ENCODE measurements at regions not wholly inside any gene's neighbourhood (a gene's known extent, or its start where the extent isn't known, plus 50 kb on each side); places are given as distances from the start of the nearest gene placed in this dataset.

DNA sequence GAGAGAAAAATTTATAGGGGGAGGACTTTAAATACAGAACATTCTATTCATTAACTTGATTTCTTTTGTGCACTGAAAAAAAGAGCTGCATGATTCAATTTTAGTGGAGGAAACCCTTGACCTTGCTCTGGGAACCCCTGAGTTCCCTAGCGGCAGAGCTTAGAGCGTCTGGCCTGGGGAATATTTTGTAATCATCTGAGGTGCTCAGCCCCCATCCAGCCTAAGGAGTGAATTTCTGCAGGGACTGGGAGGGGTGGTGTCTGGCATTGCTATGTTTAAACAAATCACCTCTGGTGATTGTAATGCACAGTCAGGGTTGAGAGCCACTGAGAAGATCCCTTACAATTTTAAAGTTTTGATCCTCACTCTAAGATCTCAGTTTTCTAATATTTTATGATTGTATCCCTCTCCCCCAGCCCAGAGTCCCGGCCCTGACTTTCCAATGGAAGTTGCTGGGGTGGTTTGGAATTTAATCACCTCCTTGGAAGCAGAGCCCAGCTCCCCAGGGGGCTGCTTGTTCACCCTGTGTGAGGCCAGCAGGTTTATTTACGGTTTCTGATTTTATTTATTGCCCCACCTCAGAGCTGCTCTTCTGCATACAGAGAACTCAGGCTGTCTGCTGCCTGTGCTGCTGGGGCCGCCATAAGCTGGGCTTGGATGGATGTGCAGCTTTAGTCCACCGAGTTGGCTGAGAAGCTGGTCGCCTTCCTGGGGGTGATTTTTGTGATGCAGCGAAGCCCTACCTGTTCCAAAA is 263.1 kb downstream of the LRFN2 start:
- Mint-ChIP-seq H3K27ac (no peak overlapping the region), H3K27me3 (peaks cover 36 to 83% (median 75%) of the 10 kb centered on the region in 3 donors), H3K36me3 (peaks cover 0 to 6% of the 10 kb centered on the region in 2 donors), H3K9me3 (peaks cover 0 to 12% (median 8%) of the 10 kb centered on the region in 7 donors), H3K4me3 (no peak overlapping the region), H3K4me1 (peaks cover 0 to 3% (median 0%) of the 10 kb centered on the region in 3 donors)
- DNase-seq: no peak
- no peak for ATAC-seq (ENCODE audit: low read depth in 2 of 2)

DNA sequence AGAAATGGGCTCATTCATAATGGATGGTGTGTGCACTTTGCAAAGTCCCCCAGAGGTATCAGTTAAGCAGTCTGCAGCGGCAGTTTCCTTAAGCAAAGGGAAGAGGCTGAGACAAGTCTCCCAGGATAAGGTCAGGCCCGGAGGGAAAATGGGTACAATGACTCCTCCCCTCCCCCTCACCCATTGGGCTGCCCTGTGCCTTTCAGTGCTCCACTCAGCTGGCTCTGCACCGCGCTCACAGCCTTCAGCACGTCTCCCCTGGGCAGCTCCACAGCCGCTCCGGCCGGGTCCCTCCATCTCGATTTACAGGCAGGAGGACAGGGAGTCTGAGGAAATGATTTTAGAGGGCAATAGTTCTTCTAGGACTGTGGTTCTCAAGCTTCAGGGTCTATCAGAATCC is 264.8 kb downstream of the LRFN2 start:
- Mint-ChIP-seq H3K36me3 (peaks cover 0 to 11% of the 10 kb centered on the region in 2 donors), H3K27me3 (peaks cover 30 to 79% (median 74%) of the 10 kb centered on the region in 3 donors), H3K4me3 (no peak overlapping the region), H3K4me1 (peaks cover 0 to 3% (median 0%) of the 10 kb centered on the region in 3 donors), H3K9me3 (peaks cover 0 to 19% (median 11%) of the 10 kb centered on the region in 7 donors), H3K27ac (no peak overlapping the region)
- no peak for DNase-seq
- ATAC-seq (ENCODE audit: low read depth in 2 of 2): no peak

DNA sequence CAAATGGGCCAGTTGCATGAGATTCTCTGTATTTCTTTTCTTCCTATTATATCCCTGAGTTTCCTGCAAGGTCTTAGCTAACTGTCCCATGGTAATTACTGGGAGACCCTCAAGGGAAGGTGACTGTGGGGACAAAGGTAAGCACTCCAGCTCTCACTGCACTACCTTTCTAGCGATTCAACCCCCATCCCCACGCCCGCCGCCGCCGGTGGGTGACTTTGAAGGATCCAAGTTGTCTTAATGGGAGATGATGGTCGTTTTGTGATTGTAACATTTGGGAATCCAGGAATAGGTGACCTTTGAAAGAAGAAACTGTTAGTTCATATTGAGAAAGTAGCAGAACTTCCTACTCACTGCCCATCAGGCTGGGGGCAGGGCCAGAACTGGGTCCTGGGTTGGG is 265.5 kb downstream of the LRFN2 start:
- H3K36me3 Mint-ChIP-seq: peaks cover 0 to 11% of the 10 kb centered on the region in 2 donors
- H3K4me1 Mint-ChIP-seq: peaks cover 0 to 3% (median 0%) of the 10 kb centered on the region in 3 donors
- DNase-seq (no peak), ATAC-seq (ENCODE audit: low read depth in 2 of 2) (no peak)
- peaks cover 0 to 19% (median 11%) of the 10 kb centered on the region in 7 donors for H3K9me3 Mint-ChIP-seq
- H3K27me3 Mint-ChIP-seq: peaks cover 32 to 80% (median 67%) of the 10 kb centered on the region in 3 donors
- no peak overlapping the region for H3K4me3 Mint-ChIP-seq
- H3K27ac Mint-ChIP-seq: no peak overlapping the region

DNA sequence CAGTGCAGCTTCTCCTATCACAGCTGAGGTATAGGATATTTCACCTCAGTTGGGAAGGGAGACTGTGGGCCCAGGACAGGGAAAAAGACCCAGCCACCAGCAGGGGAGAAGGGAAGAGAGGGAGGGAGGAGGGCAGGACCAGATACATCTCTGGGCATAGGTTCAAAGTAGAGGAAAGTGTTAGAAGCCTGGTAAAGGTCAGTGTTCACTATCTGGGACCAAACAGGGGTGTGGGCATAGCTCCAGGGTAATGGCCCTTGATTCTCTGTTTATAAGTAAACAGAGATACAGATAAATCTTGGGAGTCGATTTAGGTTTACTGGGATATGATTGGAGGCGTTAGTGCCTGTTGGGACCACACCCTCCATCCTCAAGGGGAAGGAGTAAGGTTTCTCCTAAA is 266.2 kb downstream of the LRFN2 start:
- ATAC-seq (ENCODE audit: low read depth in 2 of 2): no peak
- Mint-ChIP-seq H3K4me1 (peaks cover 0 to 3% (median 0%) of the 10 kb centered on the region in 3 donors), H3K4me3 (no peak overlapping the region), H3K27ac (no peak overlapping the region), H3K27me3 (peaks cover 38 to 80% (median 67%) of the 10 kb centered on the region in 3 donors), H3K9me3 (peaks cover 0 to 19% (median 11%) of the 10 kb centered on the region in 7 donors), H3K36me3 (peaks cover 0 to 11% of the 10 kb centered on the region in 2 donors)
- DNase-seq: no peak

DNA sequence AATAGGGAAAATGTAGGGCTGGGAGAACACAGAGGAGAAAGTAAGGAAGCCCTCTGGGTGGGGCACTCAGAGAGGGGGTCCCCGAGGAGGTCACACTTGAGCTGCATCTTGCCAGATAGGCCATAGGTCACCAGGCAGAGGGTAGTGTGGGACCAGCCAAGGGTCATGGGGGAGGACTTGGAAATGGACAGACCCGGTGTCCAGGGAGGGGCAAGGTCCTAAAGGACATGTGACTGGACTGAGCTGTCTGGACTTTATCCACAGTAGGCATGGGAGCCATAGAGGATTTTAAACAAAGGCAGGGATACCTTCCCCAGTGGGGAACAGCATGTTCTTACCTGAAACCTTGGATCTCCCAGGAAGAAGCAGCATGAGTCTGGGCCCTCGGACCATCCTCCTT is 266.7 kb downstream of the LRFN2 start:
- Mint-ChIP-seq H3K27ac (peak overlapping the region in 1 of 6 donors; percentile 21), H3K27me3 (peaks cover 43 to 79% (median 67%) of the 10 kb centered on the region in 3 donors), H3K4me3 (no peak overlapping the region), H3K36me3 (peaks cover 0 to 11% of the 10 kb centered on the region in 2 donors), H3K9me3 (peaks cover 0 to 19% (median 11%) of the 10 kb centered on the region in 7 donors), H3K4me1 (no peaks in the 10 kb centered on the region)
- no peak for ATAC-seq (ENCODE audit: low read depth in 2 of 2)
- no peak for DNase-seq

DNA sequence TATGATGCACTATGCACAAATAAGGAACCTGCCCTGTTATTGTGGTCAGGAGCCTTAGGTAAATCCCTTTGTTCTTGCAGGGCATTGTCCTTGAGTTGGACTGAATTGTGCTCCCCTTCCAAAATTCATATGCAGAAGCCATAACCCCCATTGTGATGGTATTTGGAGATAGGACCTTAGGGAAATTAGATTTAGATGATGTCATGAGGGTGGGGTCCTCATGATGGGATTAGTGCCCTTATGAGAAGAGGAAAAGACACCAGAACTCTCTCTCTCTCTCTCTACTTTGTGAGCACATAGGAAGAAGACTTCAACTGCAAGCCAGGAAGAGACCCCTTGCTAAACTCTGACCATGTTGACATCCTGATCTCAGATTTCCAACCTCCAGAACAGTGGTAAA is 268.0 kb downstream of the LRFN2 start:
- Mint-ChIP-seq H3K27me3 (peaks cover 53 to 82% (median 63%) of the 10 kb centered on the region in 3 donors), H3K4me3 (no peak overlapping the region), H3K9me3 (peaks cover 0 to 19% (median 11%) of the 10 kb centered on the region in 7 donors), H3K27ac (no peak overlapping the region), H3K4me1 (no peaks in the 10 kb centered on the region), H3K36me3 (peaks cover 0 to 11% of the 10 kb centered on the region in 2 donors)
- DNase-seq: no peak
- ATAC-seq (ENCODE audit: low read depth in 2 of 2): no peak

DNA sequence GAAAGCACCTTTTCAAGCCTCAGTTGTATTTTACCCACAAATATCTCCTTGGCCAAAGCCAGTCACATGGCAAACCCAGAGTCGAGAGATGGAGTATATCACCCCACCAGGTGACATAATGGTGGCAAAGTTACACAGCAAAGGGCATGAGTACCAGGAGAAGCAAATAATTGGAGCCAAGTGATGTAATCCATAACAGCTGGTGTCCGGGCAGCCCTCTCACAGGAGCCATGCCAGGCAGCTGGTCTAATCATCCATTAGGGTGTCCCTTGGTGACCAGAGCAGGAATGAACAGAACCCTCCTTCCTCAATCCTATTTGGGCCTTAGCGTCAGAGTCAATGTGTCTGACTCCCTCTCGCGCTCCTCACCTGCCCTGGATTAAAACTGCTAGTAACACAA is 272.1 kb downstream of the LRFN2 start:
- Mint-ChIP-seq H3K9me3 (peaks cover 0 to 17% (median 10%) of the 10 kb centered on the region in 7 donors), H3K27ac (no peak overlapping the region), H3K4me3 (no peak overlapping the region), H3K27me3 (peaks cover 42 to 51% (median 43%) of the 10 kb centered on the region in 3 donors), H3K4me1 (no peaks in the 10 kb centered on the region), H3K36me3 (peaks cover 0 to 11% of the 10 kb centered on the region in 2 donors)
- ATAC-seq (ENCODE audit: low read depth in 2 of 2) (no peak), DNase-seq (no peak)

DNA sequence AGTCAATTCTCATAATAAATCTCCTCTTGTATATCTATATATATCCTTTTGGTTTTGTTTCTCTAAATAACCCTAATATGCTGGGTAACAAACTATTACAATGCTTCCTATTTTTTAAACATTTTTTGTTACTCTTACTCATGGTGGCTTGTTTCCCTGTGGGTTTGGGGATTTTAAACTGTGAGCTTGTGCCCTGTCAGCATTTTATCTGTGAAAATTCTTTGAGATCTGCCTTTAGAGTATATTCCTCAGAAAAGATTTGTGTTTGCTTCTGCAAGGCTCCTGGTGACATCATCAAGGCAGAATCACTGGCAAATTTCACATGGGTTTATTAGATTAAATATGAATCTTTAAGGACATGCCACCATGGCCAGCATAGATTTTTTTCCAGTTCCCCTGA is 273.6 kb downstream of the LRFN2 start:
- DNase-seq (no peak), ATAC-seq (ENCODE audit: low read depth in 2 of 2) (no peak)
- peaks cover 0 to under 1% of the 10 kb centered on the region in 2 donors for H3K36me3 Mint-ChIP-seq
- H3K27ac Mint-ChIP-seq: no peak overlapping the region
- H3K4me3 Mint-ChIP-seq: no peak overlapping the region
- H3K27me3 Mint-ChIP-seq: peaks cover 37 to 51% (median 38%) of the 10 kb centered on the region in 3 donors
- H3K9me3 Mint-ChIP-seq: peaks cover 0 to 2% (median 0%) of the 10 kb centered on the region in 7 donors
- H3K4me1 Mint-ChIP-seq: peaks cover 0 to 2% (median 1%) of the 10 kb centered on the region in 3 donors

DNA sequence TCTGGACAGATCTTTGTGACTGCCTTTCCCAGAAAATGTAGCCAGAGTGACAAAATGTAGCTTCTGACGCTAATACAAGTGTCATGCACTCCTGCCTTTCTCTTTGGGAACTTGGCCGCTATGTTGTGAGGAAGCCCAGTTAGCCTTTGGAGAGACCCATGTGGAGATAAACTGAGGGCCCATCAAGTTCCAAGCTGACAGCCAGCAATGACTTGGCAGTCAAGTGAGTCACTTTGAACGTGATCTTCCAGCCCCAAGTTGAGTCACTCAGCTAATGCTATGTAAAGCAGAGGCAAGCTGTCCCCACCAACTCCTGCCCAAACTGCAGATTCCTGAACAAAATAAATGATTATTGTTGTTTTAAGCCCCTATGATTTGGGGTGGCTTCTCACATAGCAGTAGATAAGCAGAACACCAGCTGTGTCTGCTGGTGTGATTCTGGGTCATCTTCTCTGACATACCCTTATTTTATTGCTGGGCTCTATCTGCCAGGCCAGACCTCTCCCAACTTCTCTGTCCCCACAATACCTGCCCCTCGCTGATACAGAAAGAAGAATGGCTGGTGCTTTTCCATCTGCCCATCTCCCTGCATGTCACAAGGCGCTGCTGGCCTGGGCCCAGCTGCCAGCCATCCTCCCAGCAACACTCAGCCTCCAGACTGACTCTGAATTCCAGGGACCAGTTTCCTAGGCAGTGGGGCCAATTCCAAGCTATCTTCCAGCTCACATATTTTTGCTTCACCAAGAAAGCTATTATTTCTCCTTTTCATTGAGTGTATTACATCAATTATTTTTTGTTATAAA is 274.8 kb downstream of the LRFN2 start:
- no peaks in the 10 kb centered on the region for H3K36me3 Mint-ChIP-seq
- H3K4me3 Mint-ChIP-seq: no peak overlapping the region
- H3K9me3 Mint-ChIP-seq: no peaks in the 10 kb centered on the region
- DNase-seq (no peak), ATAC-seq (ENCODE audit: low read depth in 2 of 2) (no peak)
- peaks cover 41 to 51% (median 45%) of the 10 kb centered on the region in 3 donors for H3K27me3 Mint-ChIP-seq
- no peak overlapping the region for H3K27ac Mint-ChIP-seq
- peaks cover 0 to 4% (median 3%) of the 10 kb centered on the region in 3 donors for H3K4me1 Mint-ChIP-seq

DNA sequence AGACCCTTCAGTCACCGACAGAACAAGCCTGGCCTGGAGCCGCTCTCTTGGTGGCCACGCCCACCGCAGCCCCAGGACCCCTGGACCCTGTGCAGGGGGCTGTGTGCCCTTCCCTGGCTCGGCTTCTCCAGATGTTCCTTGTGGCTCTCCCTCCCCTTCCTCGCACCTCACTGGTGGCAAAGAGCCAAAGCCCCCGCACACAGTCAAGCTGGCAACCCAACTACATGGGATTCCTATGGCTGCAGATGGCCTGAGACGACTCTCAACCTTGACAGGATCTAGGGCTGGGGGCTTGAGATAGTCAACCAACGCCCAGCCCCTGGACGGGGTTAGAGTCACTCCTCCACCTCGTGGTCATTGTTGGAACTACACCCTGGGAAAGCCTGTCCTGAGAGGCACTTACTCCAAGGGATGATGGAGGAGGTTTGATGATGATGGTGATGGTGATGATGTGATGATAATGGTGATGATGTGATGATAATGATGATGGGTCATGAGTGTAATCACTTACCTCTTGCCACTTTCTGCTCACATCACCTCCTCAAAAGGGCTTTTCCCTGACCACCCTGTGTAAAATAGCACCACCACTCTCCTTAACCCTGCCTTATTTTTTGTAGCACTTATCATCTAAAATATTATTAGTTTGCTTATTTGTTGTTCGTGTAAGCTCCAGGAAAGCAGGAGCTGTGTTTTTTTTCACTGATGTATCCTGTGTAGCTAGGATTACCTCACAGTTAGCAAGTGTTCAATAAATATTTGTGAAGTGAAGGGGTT is 278.4 kb downstream of the LRFN2 start:
- peaks cover 45 to 55% (median 54%) of the 10 kb centered on the region in 3 donors for H3K27me3 Mint-ChIP-seq
- H3K27ac Mint-ChIP-seq: no peak overlapping the region
- H3K9me3 Mint-ChIP-seq: peaks cover 0 to 6% (median 5%) of the 10 kb centered on the region in 7 donors
- peaks cover 0 to 4% (median 3%) of the 10 kb centered on the region in 3 donors for H3K4me1 Mint-ChIP-seq
- DNase-seq (peak; percentile 55), ATAC-seq (ENCODE audit: low read depth in 2 of 2) (peak in 1 of 2 donors; percentile 46)
- H3K36me3 Mint-ChIP-seq: no peaks in the 10 kb centered on the region
- H3K4me3 Mint-ChIP-seq: no peak overlapping the region

DNA sequence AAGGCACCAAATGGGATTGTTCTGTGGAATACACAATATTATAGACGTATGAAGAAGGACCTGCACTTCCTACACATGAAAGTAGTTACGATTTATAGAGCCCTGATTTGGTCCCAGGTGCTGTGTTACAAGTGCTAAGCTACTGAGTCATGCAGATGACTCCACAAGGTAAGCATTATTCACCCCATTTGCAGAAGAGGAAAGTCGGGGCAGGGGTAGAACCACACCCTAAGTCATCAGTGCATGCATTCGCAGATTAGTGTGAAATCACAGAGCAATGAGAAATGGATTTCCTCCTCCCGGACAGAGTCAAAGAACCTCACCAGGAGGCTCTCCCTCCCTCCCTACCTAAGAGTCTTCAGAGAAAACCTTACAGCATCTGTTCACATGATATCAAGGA is 279.5 kb downstream of the LRFN2 start:
- H3K27me3 Mint-ChIP-seq: peaks cover 44 to 55% (median 54%) of the 10 kb centered on the region in 3 donors
- ATAC-seq (ENCODE audit: low read depth in 2 of 2): no peak
- H3K36me3 Mint-ChIP-seq: no peaks in the 10 kb centered on the region
- no peak overlapping the region for H3K4me3 Mint-ChIP-seq
- no peak for DNase-seq
- H3K9me3 Mint-ChIP-seq: peaks cover 0 to 6% (median 5%) of the 10 kb centered on the region in 7 donors
- no peak overlapping the region for H3K27ac Mint-ChIP-seq
- peaks cover 0 to 4% (median 3%) of the 10 kb centered on the region in 3 donors for H3K4me1 Mint-ChIP-seq

DNA sequence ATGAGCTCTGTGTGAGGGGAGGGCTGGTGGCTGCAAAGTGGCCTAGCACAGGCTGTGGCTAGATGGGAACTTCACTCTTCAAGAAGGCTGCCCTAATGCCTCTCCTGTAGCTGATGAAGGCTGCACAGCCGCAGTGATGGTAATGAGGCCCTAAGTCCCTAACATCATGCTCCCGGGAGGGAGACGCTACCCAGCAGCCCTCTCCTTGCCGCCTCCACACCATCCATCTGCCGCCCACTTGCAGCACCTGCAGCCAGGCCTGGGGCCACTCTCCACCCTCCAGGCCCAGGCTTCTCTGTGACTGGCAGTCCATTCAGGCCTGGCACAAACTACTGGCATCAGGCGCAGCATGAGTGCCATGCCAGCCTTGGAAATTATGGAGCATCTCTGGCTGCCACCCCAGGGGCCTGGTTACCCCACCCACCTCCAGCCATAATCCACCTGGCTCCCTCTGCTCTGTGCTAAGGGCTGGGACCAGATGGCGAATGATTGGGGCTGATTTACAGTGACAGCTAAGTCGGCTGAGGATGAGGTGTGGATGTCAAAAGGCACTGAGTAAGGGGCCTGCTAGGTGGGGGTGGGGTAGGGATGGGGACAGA is 284.2 kb downstream of the LRFN2 start:
- ATAC-seq (ENCODE audit: low read depth in 2 of 2) (no peak), DNase-seq (no peak)
- Mint-ChIP-seq H3K4me3 (no peak overlapping the region), H3K36me3 (no peaks in the 10 kb centered on the region), H3K4me1 (no peaks in the 10 kb centered on the region), H3K27ac (no peak overlapping the region), H3K27me3 (peaks cover 34 to 51% (median 50%) of the 10 kb centered on the region in 3 donors), H3K9me3 (peaks cover 0 to 13% (median 10%) of the 10 kb centered on the region in 7 donors)
